IPS-NIHi11 (cell line): ENCODE measurements at regions not wholly inside any gene's neighbourhood (a gene's known extent, or its start where the extent isn't known, plus 50 kb on each side); places are given as distances from the start of the nearest gene placed in this dataset.
"Not testable (repeated sequence)": the region's sequence is repeated elsewhere in the genome, so short reads cannot be mapped to it uniquely, and the experiment has no call there.

ENCODE experiments used
- DNase-seq: peaks from one replicate; pipeline ENCODE4 v3.0.0; 2012; ENCODE audit warnings: mixed read lengths, low spot score

GRCh38 chr14:105636935-105637334, 110.6 kb downstream of the TMEM121 start:
- no peak for DNase-seq

GRCh38 chr14:105637345-105637744, 111.0 kb downstream of the TMEM121 start:
- not testable (repeated sequence) for DNase-seq

GRCh38 chr14:105639969-105640931, 113.9 kb downstream of the TMEM121 start:
- DNase-seq: not testable (repeated sequence)

GRCh38 chr14:105641075-105641937, 114.9 kb downstream of the TMEM121 start:
- no peak for DNase-seq

- DNase-seq: not testable (repeated sequence)
These were observed 115.6 kb downstream of the TMEM121 start for GRCh38 chr14:105641951-105642350.

- not testable (repeated sequence) for DNase-seq
These were observed 116.1 kb downstream of the TMEM121 start for GRCh38 chr14:105642486-105642885.

GRCh38 chr14:105643406-105644052, 117.1 kb downstream of the TMEM121 start:
- not testable (repeated sequence) for DNase-seq

- DNase-seq: not testable (repeated sequence)
These were observed 117.7 kb downstream of the TMEM121 start for GRCh38 chr14:105644053-105644435.

- DNase-seq: not testable (repeated sequence)
These were observed 118.1 kb downstream of the TMEM121 start for GRCh38 chr14:105644457-105644856.

- not testable (repeated sequence) for DNase-seq
These were observed 118.5 kb downstream of the TMEM121 start for GRCh38 chr14:105644891-105645290.

- DNase-seq: not testable (repeated sequence)
These were observed 119.0 kb downstream of the TMEM121 start for GRCh38 chr14:105645389-105645788.

GRCh38 chr14:105646175-105646574, 119.8 kb downstream of the TMEM121 start:
- no peak for DNase-seq

GRCh38 chr14:105646711-105647281, 120.4 kb downstream of the TMEM121 start:
- not testable (repeated sequence) for DNase-seq

GRCh38 chr14:105647426-105647783, 121.0 kb downstream of the TMEM121 start:
- DNase-seq: not testable (repeated sequence)

- no peak for DNase-seq
These were observed 121.6 kb downstream of the TMEM121 start for GRCh38 chr14:105647784-105648608.

GRCh38 chr14:105648609-105649535, 122.5 kb downstream of the TMEM121 start:
- DNase-seq: not testable (repeated sequence)

GRCh38 chr14:105652317-105652716, 125.9 kb downstream of the TMEM121 start:
- not testable (repeated sequence) for DNase-seq

- DNase-seq: not testable (repeated sequence)
These were observed 127.5 kb downstream of the TMEM121 start for GRCh38 chr14:105653921-105654320.

GRCh38 chr14:105659255-105659654, 132.9 kb downstream of the TMEM121 start:
- DNase-seq: not testable (repeated sequence)
